ENCODE measurements at regions not wholly inside any gene's neighbourhood (a gene's known extent, or its start where the extent isn't known, plus 50 kb on each side); places are given as distances from the start of the nearest gene placed in this dataset.

DNA sequence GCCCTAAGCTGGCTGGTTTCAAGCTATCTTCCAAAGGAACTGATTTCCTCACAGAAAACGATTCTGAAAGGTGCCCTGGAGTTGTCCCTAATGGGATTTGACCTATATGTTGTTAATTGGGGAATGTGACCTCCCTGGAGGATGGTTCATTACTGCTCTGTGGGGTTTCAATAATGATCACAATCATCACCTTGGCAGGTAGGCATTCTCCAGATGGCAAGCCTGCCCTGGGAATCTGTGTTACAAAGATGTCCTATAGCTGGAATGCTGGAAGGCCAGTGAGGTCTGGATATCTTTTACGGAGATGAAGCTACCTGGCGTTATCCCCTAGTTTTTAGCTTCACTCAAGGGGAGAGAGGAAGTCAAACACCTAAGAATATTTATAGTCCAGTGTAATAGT is 167.6 kb downstream of the TTC8 start:
- peaks cover 0 to 12% (median 0%) of the 10 kb centered on the region in 3 donors for H3K9me3 ChIP-seq
- TF ChIP-seq, protein P1, sequence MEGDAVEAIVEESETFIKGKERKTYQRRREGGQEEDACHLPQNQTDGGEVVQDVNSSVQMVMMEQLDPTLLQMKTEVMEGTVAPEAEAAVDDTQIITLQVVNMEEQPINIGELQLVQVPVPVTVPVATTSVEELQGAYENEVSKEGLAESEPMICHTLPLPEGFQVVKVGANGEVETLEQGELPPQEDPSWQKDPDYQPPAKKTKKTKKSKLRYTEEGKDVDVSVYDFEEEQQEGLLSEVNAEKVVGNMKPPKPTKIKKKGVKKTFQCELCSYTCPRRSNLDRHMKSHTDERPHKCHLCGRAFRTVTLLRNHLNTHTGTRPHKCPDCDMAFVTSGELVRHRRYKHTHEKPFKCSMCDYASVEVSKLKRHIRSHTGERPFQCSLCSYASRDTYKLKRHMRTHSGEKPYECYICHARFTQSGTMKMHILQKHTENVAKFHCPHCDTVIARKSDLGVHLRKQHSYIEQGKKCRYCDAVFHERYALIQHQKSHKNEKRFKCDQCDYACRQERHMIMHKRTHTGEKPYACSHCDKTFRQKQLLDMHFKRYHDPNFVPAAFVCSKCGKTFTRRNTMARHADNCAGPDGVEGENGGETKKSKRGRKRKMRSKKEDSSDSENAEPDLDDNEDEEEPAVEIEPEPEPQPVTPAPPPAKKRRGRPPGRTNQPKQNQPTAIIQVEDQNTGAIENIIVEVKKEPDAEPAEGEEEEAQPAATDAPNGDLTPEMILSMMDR (IDR thresholded peaks at IDR 0.05) = no peak
- DNase-seq = no peak
- intact Hi-C loops (cut with DNase I; ENCODE audit: low total_unique reads) = no loop called here
- H3K36me3 ChIP-seq = no peaks in the 10 kb centered on the region
- no peak overlapping the region for H3K4me3 ChIP-seq
- H3K27me3 ChIP-seq = peaks cover 0 to 3% of the 10 kb centered on the region in 2 donors
- H3K27ac ChIP-seq = no peak overlapping the region
- H3K4me1 ChIP-seq = no peaks in the 10 kb centered on the region

GRCh38 chr14:88993946-88994345 is 169.5 kb downstream of the TTC8 start:
- H3K4me3 ChIP-seq = no peak overlapping the region
- H3K4me1 ChIP-seq = no peaks in the 10 kb centered on the region
- H3K36me3 ChIP-seq = no peaks in the 10 kb centered on the region
- intact Hi-C loops (cut with DNase I; ENCODE audit: low total_unique reads) = no loop called here
- no peak for DNase-seq
- TF ChIP-seq, protein P1 (IDR thresholded peaks at IDR 0.05) = no peak
- no peak overlapping the region for H3K27ac ChIP-seq
- H3K9me3 ChIP-seq = no peaks in the 10 kb centered on the region
- peaks cover 0 to 3% of the 10 kb centered on the region in 2 donors for H3K27me3 ChIP-seq

GRCh38 chr14:88995437-88996198 is 171.2 kb downstream of the TTC8 start:
- H3K9me3 ChIP-seq = no peaks in the 10 kb centered on the region
- intact Hi-C loops (cut with DNase I; ENCODE audit: low total_unique reads) = no loop called here
- peaks cover 0 to 3% of the 10 kb centered on the region in 2 donors for H3K27me3 ChIP-seq
- no peak overlapping the region for H3K4me3 ChIP-seq
- no peak overlapping the region for H3K27ac ChIP-seq
- DNase-seq = no peak
- TF ChIP-seq, protein P1 (IDR thresholded peaks at IDR 0.05) = no peak
- no peaks in the 10 kb centered on the region for H3K36me3 ChIP-seq
- H3K4me1 ChIP-seq = peaks cover 0 to 3% (median 0%) of the 10 kb centered on the region in 4 donors

DNA sequence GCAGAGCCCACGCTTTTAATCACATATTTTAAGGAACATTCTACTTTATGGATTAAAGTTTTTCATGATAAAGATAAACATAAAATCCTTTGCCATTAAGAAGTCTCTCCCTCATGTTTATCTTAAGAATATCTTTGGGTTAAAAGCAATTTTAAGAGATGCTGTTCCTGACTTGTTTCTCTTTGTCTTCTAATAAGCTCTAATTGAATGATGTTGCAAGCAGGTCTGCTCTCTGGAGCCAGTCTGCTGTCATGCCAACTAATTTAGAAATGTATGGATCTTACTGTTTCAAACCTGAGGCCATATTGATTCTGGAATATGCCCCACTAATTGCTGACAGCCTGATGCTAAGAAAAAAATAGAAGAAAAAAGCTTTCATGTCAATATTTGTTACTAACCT is 173.6 kb downstream of the TTC8 start:
- Histone ChIP-seq H3K36me3 (no peaks in the 10 kb centered on the region), H3K27me3 (no peaks in the 10 kb centered on the region), H3K4me3 (no peak overlapping the region), H3K9me3 (no peaks in the 10 kb centered on the region), H3K4me1 (peaks cover 0 to 9% (median 0%) of the 10 kb centered on the region in 4 donors), H3K27ac (no peak overlapping the region)
- TF ChIP-seq, protein P1 (IDR thresholded peaks at IDR 0.05) = no peak
- intact Hi-C loops (cut with DNase I; ENCODE audit: low total_unique reads) = no loop called here
- no peak for DNase-seq

GRCh38 chr14:88999137-88999536 is 174.7 kb downstream of the TTC8 start:
- peaks cover 0 to 9% (median 0%) of the 10 kb centered on the region in 4 donors for H3K4me1 ChIP-seq
- no peak overlapping the region for H3K4me3 ChIP-seq
- H3K27me3 ChIP-seq = no peaks in the 10 kb centered on the region
- intact Hi-C loops (cut with DNase I; ENCODE audit: low total_unique reads) = no loop called here
- H3K9me3 ChIP-seq = no peaks in the 10 kb centered on the region
- no peak overlapping the region for H3K27ac ChIP-seq
- no peaks in the 10 kb centered on the region for H3K36me3 ChIP-seq
- DNase-seq = no peak
- TF ChIP-seq, protein P1 (IDR thresholded peaks at IDR 0.05) = no peak
